ENCODE measurements at regions not wholly inside any gene's neighbourhood (a gene's known extent, or its start where the extent isn't known, plus 50 kb on each side); places are given as distances from the start of the nearest gene placed in this dataset.

DNA sequence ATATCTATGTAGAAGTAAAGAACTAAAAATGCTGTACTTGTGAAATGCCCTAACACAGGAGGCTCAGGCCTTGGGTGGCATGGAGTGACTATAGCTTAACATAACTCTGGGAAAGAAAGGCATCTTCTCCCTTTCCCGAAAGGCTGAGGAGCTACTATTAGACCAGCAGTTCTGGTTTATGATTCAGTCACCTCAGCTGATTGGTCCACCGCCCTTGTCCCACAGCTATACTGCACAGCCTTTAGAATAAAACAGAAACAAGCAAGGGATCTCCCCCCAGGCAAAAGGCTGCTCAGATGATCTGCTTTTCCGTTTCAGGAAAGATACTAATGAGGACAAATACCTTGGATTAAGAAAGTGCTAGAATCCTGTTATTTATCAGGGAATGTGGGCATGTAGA, 171.3 kb downstream of the SNCA start:
- H3K4me1 ChIP-seq (ENCODE audit: insufficient read depth, low read length) = peaks cover 12% of the 10 kb centered on the region
- H3K36me3 ChIP-seq (ENCODE audit: insufficient read depth, low read length) = no peaks in the 10 kb centered on the region
- no peaks in the 10 kb centered on the region for H3K9me3 ChIP-seq (ENCODE audit: control insufficient read depth, insufficient read depth, low read length)
- no peak overlapping the region for H3K9ac ChIP-seq (ENCODE audit: low read depth, low read length)

DNA sequence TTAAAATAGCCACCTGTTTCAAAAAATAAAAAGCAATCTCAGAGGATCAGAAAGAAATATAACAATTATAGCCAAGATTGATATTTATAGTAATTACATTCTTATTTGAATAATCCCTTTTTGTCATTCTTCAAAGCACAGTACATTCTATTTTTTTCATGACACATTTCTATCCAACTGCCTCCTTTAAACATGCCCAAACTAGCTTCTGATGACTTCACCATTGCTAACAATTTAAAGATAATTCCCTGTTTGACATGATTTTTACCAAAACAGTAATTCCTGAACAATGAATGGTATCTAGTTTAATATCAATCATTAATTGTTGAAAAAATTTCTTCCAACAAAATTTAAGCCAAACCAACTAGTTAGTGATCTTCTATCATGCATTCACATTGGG, 172.4 kb downstream of the SNCA start:
- no peaks in the 10 kb centered on the region for H3K9me3 ChIP-seq (ENCODE audit: control insufficient read depth, insufficient read depth, low read length)
- peaks cover 15% of the 10 kb centered on the region for H3K4me1 ChIP-seq (ENCODE audit: insufficient read depth, low read length)
- H3K9ac ChIP-seq (ENCODE audit: low read depth, low read length) = no peak overlapping the region
- H3K36me3 ChIP-seq (ENCODE audit: insufficient read depth, low read length) = no peaks in the 10 kb centered on the region

DNA sequence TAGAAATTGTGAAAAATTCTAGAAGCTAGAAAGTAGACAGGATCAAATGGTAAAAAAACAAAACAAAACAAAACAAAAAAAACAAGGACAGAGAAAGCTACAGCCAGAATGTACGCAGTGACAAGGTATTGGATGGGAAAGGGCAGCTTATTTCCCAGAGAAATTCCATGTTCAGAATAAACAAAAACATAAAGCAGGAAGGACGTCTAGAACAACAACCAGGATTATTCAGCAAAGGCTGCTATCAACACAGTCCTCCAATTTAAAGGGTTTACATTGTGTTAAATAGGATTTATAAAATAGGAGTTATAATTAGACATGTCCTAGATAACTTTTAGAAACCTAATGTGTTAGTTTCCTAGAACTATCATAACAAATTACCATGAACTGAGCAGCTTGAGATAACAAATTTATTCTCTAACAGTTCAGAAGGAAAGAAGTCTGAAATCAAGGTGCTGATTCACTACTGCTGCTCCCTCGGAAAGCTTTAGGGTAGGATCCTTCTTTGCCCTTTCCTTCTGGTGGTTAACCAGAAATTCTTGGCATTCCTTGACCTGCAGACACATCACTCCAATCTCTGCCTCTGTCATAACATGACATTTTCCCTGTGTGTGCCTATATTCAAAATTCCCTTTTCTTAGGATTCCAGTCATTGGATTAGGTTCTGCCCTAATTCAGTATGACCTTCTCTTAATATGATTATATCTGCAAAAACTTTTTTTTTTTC, 175.6 kb downstream of the SNCA start:
- Histone ChIP-seq H3K4me1 (ENCODE audit: insufficient read depth, low read length) (peaks cover 15% of the 10 kb centered on the region), H3K36me3 (ENCODE audit: insufficient read depth, low read length) (no peaks in the 10 kb centered on the region), H3K9ac (ENCODE audit: low read depth, low read length) (no peak overlapping the region), H3K9me3 (ENCODE audit: control insufficient read depth, insufficient read depth, low read length) (no peaks in the 10 kb centered on the region)

DNA sequence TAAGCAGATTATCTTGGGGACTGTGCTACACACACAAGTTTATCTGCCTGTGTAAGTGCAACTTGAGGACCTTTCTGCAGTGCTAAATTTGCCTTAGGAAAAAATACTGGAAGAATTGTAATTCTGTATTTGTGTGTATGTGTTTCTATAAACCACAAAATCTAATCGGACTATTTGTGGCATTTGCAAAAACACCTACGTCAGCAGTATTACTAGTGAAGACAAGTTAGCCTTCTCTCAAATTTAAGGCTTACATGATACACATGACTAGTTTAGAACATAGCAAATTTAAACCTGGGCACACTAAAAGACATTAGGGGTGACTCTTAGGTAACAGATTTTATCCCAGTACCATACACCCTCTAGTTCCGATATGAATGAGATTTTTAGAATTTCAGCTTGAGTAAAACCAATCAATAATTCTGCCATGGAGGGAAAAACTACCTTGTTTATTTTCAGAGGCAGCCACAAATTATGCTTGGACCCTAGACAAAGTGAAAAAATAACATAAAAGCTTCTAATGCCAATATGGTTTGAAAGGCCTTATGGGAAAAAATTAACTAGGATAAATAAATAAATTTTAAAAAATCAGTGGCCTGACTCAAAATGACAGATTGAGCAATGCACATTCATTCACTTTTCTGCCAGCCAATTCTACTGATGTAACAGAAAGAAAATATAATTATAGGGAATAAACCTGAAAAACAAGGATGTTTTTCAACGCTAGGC, 176.4 kb downstream of the SNCA start:
- Histone ChIP-seq H3K36me3 (ENCODE audit: insufficient read depth, low read length) (no peaks in the 10 kb centered on the region), H3K9me3 (ENCODE audit: control insufficient read depth, insufficient read depth, low read length) (no peaks in the 10 kb centered on the region), H3K4me1 (ENCODE audit: insufficient read depth, low read length) (peaks cover 15% of the 10 kb centered on the region), H3K9ac (ENCODE audit: low read depth, low read length) (no peak overlapping the region)

DNA sequence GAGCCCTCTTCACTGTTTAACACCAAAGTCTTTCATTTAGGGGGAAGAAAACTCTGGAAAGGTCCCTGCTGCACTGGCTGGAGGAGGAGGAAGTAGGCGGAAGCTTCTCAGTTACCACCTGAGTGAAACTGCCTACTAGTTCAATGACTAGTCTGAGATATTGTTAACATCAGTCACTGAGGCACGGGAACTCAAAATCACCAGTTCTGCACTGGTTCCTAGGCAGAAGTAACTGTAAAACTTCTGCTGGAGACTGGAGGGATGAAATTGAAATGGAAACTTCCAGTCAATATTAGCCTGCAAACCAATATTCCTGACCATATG, 178.3 kb downstream of the SNCA start:
- Histone ChIP-seq H3K4me1 (ENCODE audit: insufficient read depth, low read length) (peaks cover 15% of the 10 kb centered on the region), H3K9ac (ENCODE audit: low read depth, low read length) (no peak overlapping the region), H3K9me3 (ENCODE audit: control insufficient read depth, insufficient read depth, low read length) (no peaks in the 10 kb centered on the region), H3K36me3 (ENCODE audit: insufficient read depth, low read length) (no peaks in the 10 kb centered on the region)

DNA sequence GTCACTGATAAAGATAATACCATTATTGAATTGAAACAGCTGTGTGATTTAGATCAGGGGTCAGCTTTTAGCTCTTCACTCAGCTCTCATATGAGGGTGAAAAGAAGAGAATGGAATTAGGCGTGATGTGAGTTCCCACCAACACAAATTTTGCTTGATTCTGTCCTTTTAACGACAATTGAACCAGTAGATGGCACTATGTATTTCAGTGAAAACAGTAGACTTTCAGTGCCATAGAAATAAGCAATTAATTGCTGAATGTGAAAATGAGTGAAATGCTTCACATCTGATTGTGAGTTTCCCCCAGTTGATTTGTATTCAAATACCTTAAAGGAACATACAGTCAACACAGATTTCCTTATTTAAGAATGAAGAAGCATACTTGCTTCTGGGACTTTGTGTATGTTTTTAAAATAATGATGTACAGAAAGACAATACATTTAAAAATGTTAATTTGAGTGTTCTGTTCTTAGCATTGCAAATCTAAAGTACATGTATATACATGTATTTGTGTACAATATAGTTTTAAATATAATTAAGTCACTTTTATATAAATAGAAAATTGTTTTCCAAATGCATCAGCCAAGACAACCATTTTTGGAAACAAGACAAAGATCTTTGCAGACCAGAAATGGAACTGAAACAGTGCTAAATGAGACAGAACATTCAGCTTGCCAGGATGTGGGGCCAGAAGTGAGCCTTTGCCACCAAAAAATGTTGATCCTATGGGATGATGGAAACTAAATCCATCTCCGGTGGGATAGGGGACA, 178.8 kb downstream of the SNCA start:
- Histone ChIP-seq H3K9ac (ENCODE audit: low read depth, low read length) (no peak overlapping the region), H3K4me1 (ENCODE audit: insufficient read depth, low read length) (peaks cover 15% of the 10 kb centered on the region), H3K36me3 (ENCODE audit: insufficient read depth, low read length) (no peaks in the 10 kb centered on the region), H3K9me3 (ENCODE audit: control insufficient read depth, insufficient read depth, low read length) (no peaks in the 10 kb centered on the region)

DNA sequence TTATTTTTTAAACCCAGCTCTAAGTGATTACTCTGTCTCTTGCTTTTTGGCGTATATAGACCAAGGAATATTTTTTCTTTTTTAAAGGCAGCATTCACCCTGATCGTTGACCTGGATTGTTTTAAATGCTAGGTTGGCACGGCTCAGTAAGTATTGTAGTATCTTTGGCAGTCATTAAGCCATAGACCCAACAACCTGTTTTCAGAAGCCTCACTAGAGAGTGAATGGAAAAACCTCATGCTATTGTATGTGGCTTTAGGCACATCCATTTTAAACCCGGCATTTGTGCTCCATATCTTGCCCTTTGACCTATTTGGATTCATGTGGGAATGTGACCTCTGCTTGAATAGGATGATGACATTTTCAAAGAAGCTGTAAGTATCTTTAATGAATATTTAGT, 183.9 kb downstream of the SNCA start:
- no peaks in the 10 kb centered on the region for H3K9me3 ChIP-seq (ENCODE audit: control insufficient read depth, insufficient read depth, low read length)
- no peak overlapping the region for H3K9ac ChIP-seq (ENCODE audit: low read depth, low read length)
- no peaks in the 10 kb centered on the region for H3K36me3 ChIP-seq (ENCODE audit: insufficient read depth, low read length)
- no peaks in the 10 kb centered on the region for H3K4me1 ChIP-seq (ENCODE audit: insufficient read depth, low read length)

DNA sequence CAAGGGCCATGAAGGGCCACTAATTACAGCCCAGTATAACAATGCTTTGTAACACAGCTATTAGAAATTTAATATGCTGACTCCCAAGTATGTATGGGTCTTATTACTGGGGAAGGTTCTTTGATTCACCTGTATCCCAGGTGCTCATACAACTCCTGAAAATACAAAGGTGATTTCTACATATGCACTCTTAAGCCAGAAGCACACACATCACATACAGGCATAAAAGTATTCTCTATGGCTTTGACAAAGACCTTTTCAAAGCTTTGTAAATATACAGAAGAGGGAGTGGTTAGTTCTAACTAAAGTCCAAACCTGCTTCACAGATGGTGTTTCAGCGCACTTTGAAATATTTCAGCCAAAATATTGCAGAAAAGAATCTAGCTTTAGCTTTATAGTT, 191.5 kb downstream of the SNCA start:
- Histone ChIP-seq H3K4me1 (ENCODE audit: insufficient read depth, low read length) (no peaks in the 10 kb centered on the region), H3K36me3 (ENCODE audit: insufficient read depth, low read length) (no peaks in the 10 kb centered on the region), H3K9me3 (ENCODE audit: control insufficient read depth, insufficient read depth, low read length) (no peaks in the 10 kb centered on the region), H3K9ac (ENCODE audit: low read depth, low read length) (no peak overlapping the region)

DNA sequence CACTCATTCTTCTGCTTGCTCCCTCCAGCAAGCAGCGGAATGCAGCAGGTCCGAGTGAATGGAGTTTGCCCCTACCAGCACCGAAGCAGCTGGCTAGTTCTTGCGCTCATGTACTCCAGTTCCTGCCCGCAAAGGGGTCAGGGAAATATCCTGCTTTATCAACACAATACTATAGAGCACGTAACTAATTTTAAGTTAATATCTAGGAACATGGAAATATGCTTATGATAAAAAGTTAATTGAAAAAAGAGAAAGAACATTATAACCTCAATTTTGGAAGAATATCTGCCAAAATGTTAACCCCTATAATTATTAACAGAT, 195.6 kb downstream of the SNCA start:
- Histone ChIP-seq H3K9ac (ENCODE audit: low read depth, low read length) (no peak overlapping the region; the same call in 1 of the 2 replicates), H3K36me3 (ENCODE audit: insufficient read depth, low read length) (no peaks in the 10 kb centered on the region), H3K9me3 (ENCODE audit: control insufficient read depth, insufficient read depth, low read length) (no peaks in the 10 kb centered on the region), H3K4me1 (ENCODE audit: insufficient read depth, low read length) (no peaks in the 10 kb centered on the region)

DNA sequence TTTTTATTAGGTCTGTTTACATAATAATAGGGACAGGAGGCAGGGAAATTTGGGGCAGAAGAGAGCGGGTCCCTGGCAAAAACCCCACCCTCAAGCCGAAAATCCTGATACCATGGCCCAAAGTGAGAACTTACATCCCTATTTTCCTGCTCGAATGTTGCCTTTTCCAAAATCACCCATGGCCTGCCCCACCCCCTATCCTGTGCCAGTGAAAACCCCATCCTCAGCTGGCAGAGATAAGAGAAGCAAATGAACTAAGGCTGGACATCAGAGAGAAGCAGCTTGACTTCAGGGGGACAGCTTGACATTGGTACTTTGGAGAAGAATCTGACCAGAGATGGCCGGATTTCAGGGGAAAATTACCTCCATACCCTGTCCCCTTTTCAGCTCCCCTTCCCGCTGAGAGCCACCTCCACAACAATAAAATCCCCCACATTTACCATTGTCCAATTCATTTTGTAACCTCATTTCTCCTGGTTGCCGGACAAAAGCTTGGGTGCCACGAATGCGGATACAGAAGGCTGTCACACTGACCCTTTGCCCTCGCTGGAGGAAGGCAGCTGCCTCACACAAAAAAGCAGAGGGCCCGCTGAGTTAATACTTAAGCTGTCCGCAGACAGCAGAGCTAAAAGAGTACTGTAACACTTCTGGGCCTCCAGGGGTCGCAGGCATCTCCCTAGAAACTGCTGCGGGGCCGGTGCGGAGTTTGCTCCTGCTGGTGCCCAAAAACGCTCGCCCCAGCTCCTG, 196.2 kb downstream of the SNCA start:
- Histone ChIP-seq H3K9ac (ENCODE audit: low read depth, low read length) (no peak overlapping the region; the same call in 1 of the 2 replicates), H3K4me1 (ENCODE audit: insufficient read depth, low read length) (no peaks in the 10 kb centered on the region), H3K9me3 (ENCODE audit: control insufficient read depth, insufficient read depth, low read length) (no peaks in the 10 kb centered on the region), H3K36me3 (ENCODE audit: insufficient read depth, low read length) (no peaks in the 10 kb centered on the region)

DNA sequence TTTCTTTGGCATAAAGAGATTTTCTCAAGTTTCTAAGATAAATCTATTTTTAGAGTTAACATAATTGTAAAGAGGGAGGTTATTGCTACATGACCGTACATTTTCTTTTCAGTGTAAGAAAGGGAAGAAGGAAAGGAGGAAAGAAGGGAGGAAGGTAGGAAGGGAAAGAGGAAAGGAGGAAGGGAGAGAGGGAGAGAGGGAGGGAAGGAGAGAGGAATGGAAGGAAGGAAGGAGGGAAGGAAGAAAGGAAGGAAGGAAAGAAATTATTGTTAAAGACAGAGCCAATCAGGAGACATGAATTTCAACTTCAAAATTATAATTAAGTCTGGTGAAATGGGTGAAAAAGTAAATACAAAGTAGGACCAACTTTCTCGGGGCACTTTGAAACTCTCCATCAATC, 197.6 kb downstream of the SNCA start:
- Histone ChIP-seq H3K36me3 (ENCODE audit: insufficient read depth, low read length) (no peaks in the 10 kb centered on the region), H3K4me1 (ENCODE audit: insufficient read depth, low read length) (no peaks in the 10 kb centered on the region), H3K9ac (ENCODE audit: low read depth, low read length) (no peak overlapping the region), H3K9me3 (ENCODE audit: control insufficient read depth, insufficient read depth, low read length) (no peaks in the 10 kb centered on the region)

DNA sequence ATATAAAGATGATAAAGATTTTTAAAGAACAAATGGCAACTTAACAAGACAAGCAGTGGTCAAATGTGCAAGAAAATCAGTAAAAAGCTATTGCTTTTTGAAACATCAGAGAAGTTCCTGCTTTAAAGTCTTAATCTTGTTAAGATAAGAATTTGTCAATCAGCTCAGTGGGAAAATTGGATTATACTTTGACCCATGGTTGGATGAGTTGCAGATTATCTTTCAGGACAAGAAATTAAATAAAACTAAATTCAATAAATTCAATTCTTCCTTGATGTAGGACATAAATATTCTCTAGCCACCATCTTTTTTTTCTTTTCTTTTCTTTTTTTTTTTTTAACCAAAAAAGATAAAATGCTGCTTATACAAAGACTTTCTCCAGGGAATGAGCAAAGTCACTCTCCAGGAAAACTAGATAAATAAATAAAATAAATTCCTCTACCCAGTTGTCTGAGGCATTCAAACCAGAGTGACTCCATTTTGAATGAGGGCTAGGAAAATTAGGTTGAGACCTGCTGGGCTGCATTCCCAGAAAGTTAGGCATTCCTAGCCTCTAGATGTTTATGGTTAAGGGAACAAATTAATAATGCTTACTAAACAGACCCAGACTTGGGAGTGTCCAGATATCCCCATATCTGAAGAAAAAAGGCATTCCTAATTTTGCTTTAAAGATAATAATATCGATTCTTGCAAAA, 211.2 kb downstream of the SNCA start:
- Histone ChIP-seq H3K9ac (ENCODE audit: low read depth, low read length) (no peak overlapping the region), H3K36me3 (ENCODE audit: insufficient read depth, low read length) (no peaks in the 10 kb centered on the region), H3K4me1 (ENCODE audit: insufficient read depth, low read length) (no peaks in the 10 kb centered on the region), H3K9me3 (ENCODE audit: control insufficient read depth, insufficient read depth, low read length) (no peaks in the 10 kb centered on the region)

DNA sequence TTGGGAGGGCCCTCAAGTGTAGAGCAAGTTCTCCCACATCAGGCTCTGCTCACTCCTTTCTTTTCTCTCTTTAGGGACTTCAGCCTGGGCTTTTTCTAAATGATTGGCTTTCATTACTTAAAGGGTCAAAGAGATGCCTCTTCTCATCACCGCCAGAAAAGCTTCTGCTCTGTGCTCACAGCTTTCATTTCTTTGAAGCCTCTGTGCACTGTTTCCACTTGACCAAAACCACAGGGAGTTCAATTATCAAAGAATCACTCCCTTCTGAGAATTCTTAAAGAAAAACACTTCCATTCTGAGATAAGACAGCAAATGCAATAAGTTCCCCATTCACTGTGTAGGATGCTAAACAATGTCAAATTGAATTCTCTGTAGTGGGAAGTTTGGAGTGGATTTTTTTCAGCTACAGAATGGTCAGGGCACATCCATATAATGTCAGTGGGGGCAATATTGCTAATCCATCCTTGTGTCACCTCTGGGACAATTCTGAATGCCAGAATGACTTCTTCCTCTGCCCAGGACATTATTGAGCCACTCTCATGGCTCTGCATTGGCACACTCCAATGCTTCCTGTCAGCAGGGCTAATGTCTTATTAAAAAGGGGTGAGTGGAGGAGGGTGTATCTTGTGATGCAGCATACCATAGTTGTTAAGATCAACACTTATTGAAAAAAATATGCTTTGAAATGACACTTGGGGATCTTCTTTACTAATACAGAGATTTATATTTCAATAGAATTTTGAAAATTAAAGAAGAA, 217.6 kb downstream of the SNCA start:
- Histone ChIP-seq H3K4me1 (ENCODE audit: insufficient read depth, low read length) (no peaks in the 10 kb centered on the region; the same call in 1 of the 2 replicates), H3K9me3 (ENCODE audit: control insufficient read depth, insufficient read depth, low read length) (no peaks in the 10 kb centered on the region), H3K36me3 (ENCODE audit: insufficient read depth, low read length) (no peaks in the 10 kb centered on the region), H3K9ac (ENCODE audit: low read depth, low read length) (no peak overlapping the region)
